ENCODE measurements at regions not wholly inside any gene's neighbourhood (a gene's known extent, or its start where the extent isn't known, plus 50 kb on each side); places are given as distances from the start of the nearest gene placed in this dataset.

DNA sequence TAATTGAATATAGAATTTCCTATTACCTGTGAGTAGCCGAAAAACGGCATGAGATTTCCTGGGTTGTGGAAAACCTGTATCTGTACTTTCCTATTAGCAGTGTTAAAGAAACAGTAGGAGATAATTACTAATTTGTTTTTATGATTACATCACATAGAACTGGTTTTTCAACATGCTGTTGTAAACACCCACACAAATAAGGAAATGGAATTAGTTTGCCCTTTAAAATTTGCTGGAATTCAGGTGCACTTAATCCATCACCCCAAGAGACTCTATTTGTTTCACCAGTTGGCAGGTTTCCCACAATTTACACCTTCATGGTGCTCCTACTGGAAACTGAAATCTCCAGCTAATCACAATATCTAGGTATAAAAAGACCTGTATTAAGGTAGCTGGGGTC is 274.1 kb upstream of the SLC8A1 start:
- no peaks in the 10 kb centered on the region for H3K36me3 Mint-ChIP-seq (ENCODE audit: low read depth)
- no peak overlapping the region for H3K27ac Mint-ChIP-seq (ENCODE audit: unreplicated experiment)
- TF ChIP-seq, protein P1, sequence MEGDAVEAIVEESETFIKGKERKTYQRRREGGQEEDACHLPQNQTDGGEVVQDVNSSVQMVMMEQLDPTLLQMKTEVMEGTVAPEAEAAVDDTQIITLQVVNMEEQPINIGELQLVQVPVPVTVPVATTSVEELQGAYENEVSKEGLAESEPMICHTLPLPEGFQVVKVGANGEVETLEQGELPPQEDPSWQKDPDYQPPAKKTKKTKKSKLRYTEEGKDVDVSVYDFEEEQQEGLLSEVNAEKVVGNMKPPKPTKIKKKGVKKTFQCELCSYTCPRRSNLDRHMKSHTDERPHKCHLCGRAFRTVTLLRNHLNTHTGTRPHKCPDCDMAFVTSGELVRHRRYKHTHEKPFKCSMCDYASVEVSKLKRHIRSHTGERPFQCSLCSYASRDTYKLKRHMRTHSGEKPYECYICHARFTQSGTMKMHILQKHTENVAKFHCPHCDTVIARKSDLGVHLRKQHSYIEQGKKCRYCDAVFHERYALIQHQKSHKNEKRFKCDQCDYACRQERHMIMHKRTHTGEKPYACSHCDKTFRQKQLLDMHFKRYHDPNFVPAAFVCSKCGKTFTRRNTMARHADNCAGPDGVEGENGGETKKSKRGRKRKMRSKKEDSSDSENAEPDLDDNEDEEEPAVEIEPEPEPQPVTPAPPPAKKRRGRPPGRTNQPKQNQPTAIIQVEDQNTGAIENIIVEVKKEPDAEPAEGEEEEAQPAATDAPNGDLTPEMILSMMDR (IDR thresholded peaks at IDR 0.05): no peak
- H3K4me3 Mint-ChIP-seq (ENCODE audit: unreplicated experiment): no peak overlapping the region
- no peaks in the 10 kb centered on the region for H3K4me1 Mint-ChIP-seq (ENCODE audit: low read depth)
- H3K9me3 Mint-ChIP-seq (ENCODE audit: low read depth): no peaks in the 10 kb centered on the region
- H3K27me3 Mint-ChIP-seq (ENCODE audit: low read depth): peaks cover 13% of the 10 kb centered on the region
- no peak for DNase-seq (ENCODE audit: low spot score)

GRCh38 chr2:40734797-40735196 is 282.9 kb upstream of the SLC8A1 start:
- no peak overlapping the region for H3K27ac Mint-ChIP-seq (ENCODE audit: unreplicated experiment)
- DNase-seq (ENCODE audit: low spot score): no peak
- TF ChIP-seq, protein P1 (IDR thresholded peaks at IDR 0.05): no peak
- H3K4me3 Mint-ChIP-seq (ENCODE audit: unreplicated experiment): no peak overlapping the region
- H3K27me3 Mint-ChIP-seq (ENCODE audit: low read depth): peaks cover 23% of the 10 kb centered on the region
- no peaks in the 10 kb centered on the region for H3K9me3 Mint-ChIP-seq (ENCODE audit: low read depth)
- no peaks in the 10 kb centered on the region for H3K36me3 Mint-ChIP-seq (ENCODE audit: low read depth)
- no peaks in the 10 kb centered on the region for H3K4me1 Mint-ChIP-seq (ENCODE audit: low read depth)

GRCh38 chr2:40737180-40737579 is 285.3 kb upstream of the SLC8A1 start:
- TF ChIP-seq, protein P1 (IDR thresholded peaks at IDR 0.05): no peak
- H3K9me3 Mint-ChIP-seq (ENCODE audit: low read depth): no peaks in the 10 kb centered on the region
- no peaks in the 10 kb centered on the region for H3K36me3 Mint-ChIP-seq (ENCODE audit: low read depth)
- no peaks in the 10 kb centered on the region for H3K4me1 Mint-ChIP-seq (ENCODE audit: low read depth)
- no peak for DNase-seq (ENCODE audit: low spot score)
- no peak overlapping the region for H3K27ac Mint-ChIP-seq (ENCODE audit: unreplicated experiment)
- no peak overlapping the region for H3K4me3 Mint-ChIP-seq (ENCODE audit: unreplicated experiment)
- peaks cover 19% of the 10 kb centered on the region for H3K27me3 Mint-ChIP-seq (ENCODE audit: low read depth)

GRCh38 chr2:40740419-40740818 is 288.5 kb upstream of the SLC8A1 start:
- no peak overlapping the region for H3K27ac Mint-ChIP-seq (ENCODE audit: unreplicated experiment)
- peaks cover 23% of the 10 kb centered on the region for H3K27me3 Mint-ChIP-seq (ENCODE audit: low read depth)
- H3K9me3 Mint-ChIP-seq (ENCODE audit: low read depth): no peaks in the 10 kb centered on the region
- no peaks in the 10 kb centered on the region for H3K4me1 Mint-ChIP-seq (ENCODE audit: low read depth)
- no peaks in the 10 kb centered on the region for H3K36me3 Mint-ChIP-seq (ENCODE audit: low read depth)
- TF ChIP-seq, protein P1 (IDR thresholded peaks at IDR 0.05): no peak
- no peak for DNase-seq (ENCODE audit: low spot score)
- H3K4me3 Mint-ChIP-seq (ENCODE audit: unreplicated experiment): no peak overlapping the region

DNA sequence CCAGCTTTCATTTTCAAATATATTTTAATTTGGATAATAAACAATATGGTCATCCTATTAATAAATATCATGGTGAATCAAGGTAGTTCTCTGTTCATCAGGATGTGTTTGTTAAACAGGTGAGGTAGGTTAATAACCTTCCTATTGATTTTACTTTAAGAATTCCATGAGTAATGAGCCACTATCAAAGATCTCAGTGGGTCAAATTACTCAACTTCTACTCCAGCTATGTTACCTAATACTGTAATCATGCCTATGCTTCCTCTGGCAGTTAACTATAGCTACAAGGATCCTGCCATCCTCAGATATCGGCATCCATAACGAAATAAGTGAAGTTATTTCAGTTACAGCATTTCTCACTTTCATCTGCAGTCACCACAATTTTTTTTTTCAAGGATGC is 289.6 kb upstream of the SLC8A1 start:
- H3K9me3 Mint-ChIP-seq (ENCODE audit: low read depth): no peaks in the 10 kb centered on the region
- H3K4me1 Mint-ChIP-seq (ENCODE audit: low read depth): no peaks in the 10 kb centered on the region
- no peak overlapping the region for H3K27ac Mint-ChIP-seq (ENCODE audit: unreplicated experiment)
- H3K4me3 Mint-ChIP-seq (ENCODE audit: unreplicated experiment): no peak overlapping the region
- no peak for DNase-seq (ENCODE audit: low spot score)
- peaks cover 26% of the 10 kb centered on the region for H3K27me3 Mint-ChIP-seq (ENCODE audit: low read depth)
- H3K36me3 Mint-ChIP-seq (ENCODE audit: low read depth): no peaks in the 10 kb centered on the region
- TF ChIP-seq, protein P1 (IDR thresholded peaks at IDR 0.05): no peak

Measured in chondrocyte (in vitro differentiated cells).